Suppressor macrophage treated with lipopolysaccharide for 1 hour (primary cell): ENCODE measurements at regions not wholly inside any gene's neighbourhood (a gene's known extent, or its start where the extent isn't known, plus 50 kb on each side); places are given as distances from the start of the nearest gene placed in this dataset.
"Not testable (repeated sequence)": the region's sequence is repeated elsewhere in the genome, so short reads cannot be mapped to it uniquely, and the experiment has no call there.

ENCODE experiments used
- DNase-seq, 3 donors: peaks; one replicate each; pipeline ENCODE4 v3.0.0-alpha.2; 2020 to 2022

DNA sequence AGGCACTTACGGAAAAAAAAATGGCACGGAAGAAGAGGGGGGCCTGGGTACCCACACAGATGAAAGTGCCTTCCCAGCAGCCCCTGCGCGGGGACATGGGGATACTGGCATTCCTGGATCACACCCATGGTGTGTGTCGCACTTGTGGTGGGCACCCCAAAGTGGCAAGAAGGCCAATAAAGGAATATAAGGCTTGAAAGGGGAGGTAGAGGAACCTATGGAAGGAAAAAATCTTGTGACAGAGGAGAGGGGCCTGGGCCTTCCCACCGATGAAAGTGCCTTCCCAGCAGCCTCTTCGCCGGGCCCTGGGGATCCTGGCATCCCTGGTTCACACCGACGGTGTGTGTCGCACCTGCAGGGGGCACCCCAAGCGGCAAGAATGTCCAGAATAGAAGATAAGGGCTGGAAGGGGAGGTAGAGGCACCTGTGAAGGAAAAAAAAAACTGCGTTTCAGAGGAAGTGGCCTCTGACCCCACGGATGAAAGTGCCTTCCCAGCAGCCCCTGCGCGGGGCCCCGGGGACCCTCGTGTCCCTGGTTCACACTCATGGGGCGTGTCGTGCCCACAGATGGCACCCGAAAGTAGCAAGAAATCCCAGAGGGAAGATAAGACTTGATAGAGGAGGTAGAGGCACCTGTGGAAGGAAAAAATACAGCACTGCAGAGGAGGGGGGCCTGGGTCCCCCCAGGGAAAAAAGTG is 284.0 kb downstream of the ALG10 start:
- DNase-seq, result no peak

DNA sequence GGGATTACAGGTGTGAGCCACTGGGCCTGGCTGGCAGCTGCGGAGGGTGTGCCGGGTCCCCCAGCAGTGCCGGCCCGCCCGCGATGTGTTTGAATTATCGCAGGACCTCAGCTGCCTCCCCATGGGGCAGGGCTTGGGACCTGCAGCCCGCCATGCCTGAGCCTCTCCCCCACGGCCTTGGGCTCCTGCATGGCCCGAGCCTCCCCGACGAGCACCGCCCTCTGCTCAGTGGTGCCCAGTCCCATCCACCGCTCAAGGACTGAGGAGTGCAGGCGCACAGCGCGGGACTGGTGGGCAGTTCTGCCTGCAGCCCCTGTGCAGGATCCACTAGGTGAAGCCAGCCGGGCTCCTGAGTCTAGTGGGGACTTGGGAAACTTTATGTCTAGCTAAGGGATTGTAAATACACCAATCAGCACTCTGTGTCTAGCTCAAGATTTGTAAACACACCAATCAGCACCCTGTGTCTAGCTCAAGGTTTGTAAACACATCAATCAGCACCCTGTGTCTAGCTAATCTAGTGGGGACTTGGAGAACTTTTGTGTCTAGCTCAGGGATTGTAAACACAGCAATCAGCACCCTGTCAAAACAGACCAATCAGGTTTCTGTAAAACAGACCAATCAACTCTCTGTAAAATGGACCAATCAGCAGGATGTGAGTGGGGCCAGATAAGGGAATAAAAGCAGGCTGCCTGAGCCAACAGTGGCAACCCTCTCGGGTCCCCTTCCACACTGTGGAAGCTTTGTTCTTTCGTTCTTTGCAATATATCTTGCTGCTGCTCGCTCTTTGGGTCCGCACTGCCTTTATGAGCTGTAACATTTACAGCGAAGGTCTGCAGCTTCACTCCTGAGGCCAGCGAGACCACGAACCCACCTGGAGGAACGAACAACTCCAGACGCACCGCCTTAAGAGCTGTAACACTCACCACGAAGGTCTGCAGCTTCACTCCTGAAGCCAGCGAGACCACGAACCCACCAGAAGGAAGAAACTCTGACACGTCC is 287.8 kb downstream of the ALG10 start:
- not testable (repeated sequence) for DNase-seq

DNA sequence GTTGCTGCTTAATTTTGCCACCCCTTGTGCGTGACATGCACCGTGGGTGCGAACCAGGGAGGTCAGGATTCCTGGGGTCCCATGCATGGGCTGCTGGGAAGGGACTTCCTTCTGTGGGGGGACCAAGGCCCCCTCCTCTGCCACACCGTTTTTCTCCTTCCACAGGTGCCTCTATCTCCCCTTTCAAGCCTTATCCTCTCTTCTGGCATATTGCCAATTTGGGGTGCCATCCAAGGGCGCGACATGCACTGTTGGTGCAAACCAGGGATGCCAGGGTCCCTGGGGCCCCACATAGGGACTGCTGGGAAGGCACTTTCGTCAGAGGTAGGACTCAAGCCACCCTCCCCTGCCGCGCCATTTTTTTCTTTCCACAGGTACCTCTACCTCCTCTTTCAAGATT is 289.0 kb downstream of the ALG10 start:
- no peak for DNase-seq

- no peak for DNase-seq
Observed at GRCh38 chr12:34327671-34328070, 305.4 kb downstream of the ALG10 start.

- DNase-seq, result no peak
Observed at GRCh38 chr12:34333337-34333736, 311.0 kb downstream of the ALG10 start.

- DNase-seq, result no peak
Observed at GRCh38 chr12:34334538-34334937, 312.2 kb downstream of the ALG10 start.

- DNase-seq, result no peak
Observed at GRCh38 chr12:34334953-34335743, 312.9 kb downstream of the ALG10 start.

GRCh38 chr12:34335819-34336262 is 313.5 kb downstream of the ALG10 start:
- DNase-seq, result no peak

- DNase-seq, result no peak
Observed at GRCh38 chr12:34336619-34337465, 314.5 kb downstream of the ALG10 start.

DNA sequence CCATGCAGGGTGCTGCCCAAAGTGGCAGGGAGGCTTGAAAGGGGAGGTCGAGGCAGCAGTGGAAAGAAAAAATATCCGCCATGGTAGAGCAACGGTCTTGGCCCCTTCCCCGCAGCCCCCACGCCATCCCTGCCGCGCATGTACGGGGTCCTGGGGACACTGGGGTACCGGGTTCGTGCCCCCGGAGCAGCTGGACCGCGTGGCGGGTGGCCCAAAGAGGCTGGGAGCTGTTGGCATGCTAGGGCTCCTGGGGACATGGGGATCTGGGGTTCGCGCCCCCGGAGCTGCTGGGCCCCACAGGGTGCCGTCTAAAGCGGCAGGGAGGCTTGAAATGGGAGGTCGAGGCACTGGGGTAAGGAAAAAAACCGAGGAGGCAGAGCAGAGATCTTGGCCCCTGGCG is 316.5 kb downstream of the ALG10 start:
- DNase-seq, result no peak

- DNase-seq, result no peak
Observed at GRCh38 chr12:34339922-34340321, 317.6 kb downstream of the ALG10 start.

DNA sequence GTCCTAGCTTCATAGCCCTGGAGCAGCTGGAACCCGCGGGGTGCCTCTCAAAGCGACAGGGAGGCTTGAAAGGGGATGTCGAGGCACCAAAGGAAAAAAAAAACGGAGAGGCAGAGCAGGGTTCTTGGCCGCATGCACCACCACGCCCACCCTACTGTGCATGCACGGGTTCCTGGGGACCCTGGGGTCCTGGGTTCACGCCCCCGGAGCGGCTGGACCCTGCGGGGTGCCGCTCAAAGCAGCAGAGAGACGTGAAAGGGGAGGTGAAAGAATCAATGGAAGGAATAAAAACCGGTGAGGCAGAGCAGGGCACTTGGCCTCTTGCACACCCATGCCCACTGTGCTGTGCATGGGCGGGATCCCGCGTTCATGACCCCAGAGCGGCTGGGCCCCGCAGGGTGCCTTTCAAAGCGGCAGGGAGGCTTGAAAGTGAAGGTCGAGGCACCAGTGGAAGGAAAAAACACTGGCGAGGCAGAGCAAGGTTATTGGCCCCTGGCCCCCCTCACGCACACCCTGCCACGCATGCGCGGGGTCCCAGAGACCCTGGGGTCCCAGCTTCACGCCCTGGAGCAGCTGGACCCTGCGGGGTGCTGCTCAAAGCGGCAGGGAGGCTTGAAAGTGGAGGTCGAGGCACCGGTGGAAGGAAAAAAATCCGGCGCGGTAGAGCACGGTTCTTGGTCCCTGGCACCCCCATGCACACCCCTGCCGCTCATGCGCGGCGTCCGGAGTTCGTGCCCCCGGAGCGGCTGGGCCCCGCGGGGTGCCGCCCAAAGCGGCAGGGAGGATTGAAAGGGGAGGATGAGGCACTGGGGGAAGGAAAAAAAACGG is 318.5 kb downstream of the ALG10 start:
- no peak for DNase-seq

GRCh38 chr12:34341362-34341733 is 319.1 kb downstream of the ALG10 start:
- DNase-seq, result no peak

GRCh38 chr12:34342048-34342447 is 319.8 kb downstream of the ALG10 start:
- no peak for DNase-seq

GRCh38 chr12:34343345-34343744 is 321.0 kb downstream of the ALG10 start:
- no peak for DNase-seq

- no peak for DNase-seq
Observed at GRCh38 chr12:34343766-34344165, 321.5 kb downstream of the ALG10 start.

DNA sequence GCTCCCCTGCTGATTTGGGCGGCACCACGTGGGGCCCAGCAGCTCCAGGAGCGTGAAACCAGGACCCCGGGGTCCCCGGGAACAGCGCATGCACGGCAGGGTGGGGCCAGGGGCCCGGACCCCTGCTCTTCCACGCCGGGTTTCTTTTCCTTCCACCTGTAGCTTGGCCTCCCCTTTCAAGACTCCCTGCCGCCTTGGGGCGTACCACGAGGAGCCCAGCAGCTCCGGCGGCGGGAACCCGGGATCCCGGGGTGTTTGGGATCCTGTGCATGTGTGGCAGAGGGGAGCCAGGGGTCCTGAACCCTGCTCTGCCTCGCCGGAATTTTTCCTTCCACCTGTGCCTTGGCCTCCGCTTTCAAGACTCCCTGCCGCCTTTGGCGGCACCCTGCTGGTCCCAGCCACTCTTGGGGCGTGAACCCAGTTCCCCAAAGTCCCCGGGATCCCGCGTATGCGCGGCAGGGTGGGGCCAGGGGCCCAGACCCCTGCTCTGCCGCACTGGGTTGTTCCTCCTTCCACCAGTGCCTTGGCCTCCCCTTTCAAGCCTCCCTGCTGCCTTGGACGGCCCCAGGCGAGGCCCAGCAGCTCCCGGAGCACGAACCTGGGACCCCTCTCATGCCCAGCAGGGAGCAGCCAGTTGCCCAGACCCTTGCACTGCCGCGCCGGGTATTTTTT is 322.7 kb downstream of the ALG10 start:
- DNase-seq, result no peak

GRCh38 chr12:34345801-34346200 is 323.5 kb downstream of the ALG10 start:
- DNase-seq, result no peak

- no peak for DNase-seq
Observed at GRCh38 chr12:34346372-34347034, 324.2 kb downstream of the ALG10 start.

DNA sequence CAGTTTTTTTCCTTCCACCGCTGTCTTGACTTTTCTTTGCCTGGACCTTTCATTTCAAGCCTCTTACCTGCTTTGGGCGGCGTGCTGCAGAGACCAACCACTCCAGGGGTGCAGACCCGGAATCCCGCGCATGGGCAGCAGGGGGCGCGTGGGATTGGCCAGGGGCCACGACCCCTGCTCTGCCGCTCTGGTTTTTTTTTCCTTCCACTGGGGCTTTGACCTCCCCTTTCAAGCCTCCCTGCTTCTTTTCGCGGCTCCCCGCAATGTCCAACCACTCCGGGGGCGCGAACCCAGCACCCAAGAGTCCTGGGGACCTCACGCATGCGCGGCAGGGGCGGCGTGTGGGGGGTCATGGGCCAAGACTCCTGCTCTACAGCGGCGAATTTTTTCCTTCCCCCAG is 325.1 kb downstream of the ALG10 start:
- no peak for DNase-seq
